SU-DHL-6 (cell line): ENCODE measurements at regions not wholly inside any gene's neighbourhood (a gene's known extent, or its start where the extent isn't known, plus 50 kb on each side); places are given as distances from the start of the nearest gene placed in this dataset.
"Not testable (repeated sequence)": the region's sequence is repeated elsewhere in the genome, so short reads cannot be mapped to it uniquely, and the experiment has no call there.

Source experiments
- CTCF ChIP-seq: fragments of 200-600 bp; sonication (generic); IDR thresholded peaks from one replicate; pipeline ENCODE4 v1.5.1; 2017; ENCODE audit warnings: antibody characterized with exemption, mild to moderate bottlenecking, low read length, moderate library complexity; ENCODE audit not compliant: insufficient read depth, poor library complexity, severe bottlenecking
- EZH2phosphoT487 ChIP-seq: fragments of 200-600 bp; sonication (generic), shearing (Covaris generic); conservative IDR thresholded peaks from 2 replicates; pipeline ENCODE4 v1.6.1; 2018; ENCODE audit warnings: mild to moderate bottlenecking, antibody characterized with exemption, low read length, moderate library complexity, mixed read lengths

DNA sequence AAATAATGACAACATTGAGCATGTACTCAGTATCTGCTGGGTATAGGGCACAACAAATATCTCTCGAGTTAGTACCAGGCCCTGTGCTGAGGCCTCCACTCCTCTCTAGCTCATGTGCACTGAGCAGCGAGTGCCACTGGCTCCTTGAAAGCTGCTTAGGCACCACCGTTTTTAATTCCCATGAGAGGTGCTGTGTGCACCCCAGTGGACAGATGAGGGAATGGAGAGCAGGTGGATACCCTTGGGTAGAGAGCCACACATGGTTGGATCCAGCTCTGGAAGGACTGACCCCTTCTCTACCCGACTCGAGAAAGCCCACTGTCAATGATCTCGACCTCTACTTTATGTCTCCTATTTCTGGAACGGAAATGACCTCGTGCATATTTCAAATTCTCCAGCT lies 58.7 kb upstream of the NBPF8 start:
- not testable (repeated sequence) for TF ChIP-seq CTCF, EZH2phosphoT487
